ENCODE measurements at regions not wholly inside any gene's neighbourhood (a gene's known extent, or its start where the extent isn't known, plus 50 kb on each side); places are given as distances from the start of the nearest gene placed in this dataset.
"Not testable (repeated sequence)": the region's sequence is repeated elsewhere in the genome, so short reads cannot be mapped to it uniquely, and the experiment has no call there.

GRCh38 chr6:9131201-9131600 lies 695.9 kb upstream of the SLC35B3 start:
- no peak for DNase-seq

- no peak for DNase-seq
Observed at GRCh38 chr6:9128970-9129369, 693.6 kb upstream of the SLC35B3 start.

GRCh38 chr6:9126878-9127560 lies 691.7 kb upstream of the SLC35B3 start:
- peak; percentile 17 for DNase-seq

GRCh38 chr6:9126034-9126433 lies 690.7 kb upstream of the SLC35B3 start:
- not testable (repeated sequence) for DNase-seq

- DNase-seq, result no peak
Observed at GRCh38 chr6:9121549-9121948, 686.2 kb upstream of the SLC35B3 start.

- no peak for DNase-seq
Observed at GRCh38 chr6:9116026-9116425, 680.7 kb upstream of the SLC35B3 start.

GRCh38 chr6:9112544-9112943 lies 677.2 kb upstream of the SLC35B3 start:
- no peak for DNase-seq

GRCh38 chr6:9103876-9104521 lies 668.7 kb upstream of the SLC35B3 start:
- DNase-seq, result no peak

- DNase-seq, result no peak
Observed at GRCh38 chr6:9101920-9102319, 666.6 kb upstream of the SLC35B3 start.

GRCh38 chr6:9100869-9101580 lies 665.7 kb upstream of the SLC35B3 start:
- no peak for DNase-seq

- no peak for DNase-seq
Observed at GRCh38 chr6:9095729-9096128, 660.4 kb upstream of the SLC35B3 start.

GRCh38 chr6:9095137-9095536 lies 659.8 kb upstream of the SLC35B3 start:
- DNase-seq, result no peak

GRCh38 chr6:9089724-9090123 lies 654.4 kb upstream of the SLC35B3 start:
- DNase-seq, result no peak

- no peak for DNase-seq
Observed at GRCh38 chr6:9087470-9087869, 652.1 kb upstream of the SLC35B3 start.

GRCh38 chr6:9086331-9086730 lies 651.0 kb upstream of the SLC35B3 start:
- no peak for DNase-seq

- no peak for DNase-seq
Observed at GRCh38 chr6:9085709-9086070, 650.3 kb upstream of the SLC35B3 start.

- DNase-seq, result no peak
Observed at GRCh38 chr6:9085054-9085708, 649.8 kb upstream of the SLC35B3 start.

- no peak for DNase-seq
Observed at GRCh38 chr6:9083108-9083507, 647.8 kb upstream of the SLC35B3 start.

GRCh38 chr6:9066726-9067125 lies 631.4 kb upstream of the SLC35B3 start:
- DNase-seq, result no peak

- no peak for DNase-seq
Observed at GRCh38 chr6:9064156-9064555, 628.8 kb upstream of the SLC35B3 start.

- DNase-seq, result no peak
Observed at GRCh38 chr6:9062596-9062995, 627.3 kb upstream of the SLC35B3 start.

- no peak for DNase-seq
Observed at GRCh38 chr6:9057937-9058336, 622.6 kb upstream of the SLC35B3 start.

- no peak for DNase-seq
Observed at GRCh38 chr6:9056556-9056955, 621.2 kb upstream of the SLC35B3 start.

GRCh38 chr6:9044426-9044825 lies 609.1 kb upstream of the SLC35B3 start:
- DNase-seq, result no peak
